ENCODE measurements at regions not wholly inside any gene's neighbourhood (a gene's known extent, or its start where the extent isn't known, plus 50 kb on each side); places are given as distances from the start of the nearest gene placed in this dataset.

DNA sequence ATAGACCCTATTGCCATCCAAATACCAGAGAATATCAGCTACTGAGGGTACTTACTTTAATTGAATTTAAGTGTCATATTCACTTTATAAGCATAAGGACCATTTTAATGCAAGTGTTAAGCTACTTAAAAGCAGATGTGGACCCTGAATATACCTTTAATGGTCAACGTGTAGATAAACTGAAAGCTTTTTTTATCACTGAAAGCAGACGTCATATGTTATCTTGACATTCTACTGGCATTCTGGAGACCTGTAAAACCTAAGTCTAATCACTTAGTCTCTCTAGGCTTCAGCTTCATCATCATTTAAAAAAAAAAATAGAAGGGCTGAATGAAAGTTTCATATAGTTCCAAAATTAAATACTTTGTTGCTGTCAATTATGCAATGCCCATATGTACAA lies 116.5 kb downstream of the ELAPOR2 start:
- DNase-seq, result no peak

DNA sequence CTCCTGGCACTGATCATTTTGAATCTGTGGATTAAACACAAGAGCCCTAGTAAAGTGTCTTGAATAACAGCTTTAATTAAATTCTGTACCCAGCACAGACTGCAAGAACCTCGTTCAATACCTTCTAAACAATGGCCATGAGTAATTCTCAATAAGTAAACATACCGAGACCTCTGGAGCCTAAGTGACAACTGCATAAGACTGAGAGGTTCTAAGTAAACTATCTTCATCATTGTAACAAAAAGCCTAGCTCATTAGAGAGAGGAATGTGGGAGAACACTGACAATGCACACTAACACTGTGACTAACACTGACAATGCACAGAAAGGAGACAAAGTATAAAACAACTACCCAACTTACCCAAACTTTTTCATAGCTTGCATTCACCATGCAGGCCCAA lies 117.4 kb downstream of the ELAPOR2 start:
- no peak for DNase-seq

DNA sequence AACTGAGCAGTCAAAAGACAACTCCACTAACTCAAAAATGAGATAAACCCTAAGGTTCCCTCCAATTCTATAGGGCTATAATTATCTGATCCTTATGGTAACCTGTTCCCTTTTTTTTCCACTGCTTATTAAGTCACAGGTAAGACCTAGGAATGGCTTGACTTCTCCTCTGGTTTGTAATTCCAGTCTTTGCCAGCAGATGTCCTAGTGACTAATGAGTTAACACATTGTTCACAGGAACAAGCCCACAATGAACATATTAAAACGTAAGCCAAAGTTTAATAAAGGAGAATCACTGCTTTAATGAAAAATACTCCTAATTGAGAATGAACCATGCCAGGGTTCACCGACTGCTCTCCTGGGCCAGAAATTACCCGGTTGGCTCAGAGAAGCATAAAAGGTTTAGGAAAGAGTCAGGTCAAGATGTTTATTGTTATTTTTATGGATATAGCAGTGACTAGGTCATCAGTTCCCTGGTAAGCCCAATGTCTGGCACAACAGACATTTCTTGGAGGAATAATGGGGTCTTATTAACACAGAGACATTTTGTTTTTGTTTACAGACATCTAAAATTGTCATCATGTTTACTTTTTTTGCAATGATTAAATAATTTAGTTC lies 120.1 kb downstream of the ELAPOR2 start:
- DNase-seq, result peak; percentile 76

DNA sequence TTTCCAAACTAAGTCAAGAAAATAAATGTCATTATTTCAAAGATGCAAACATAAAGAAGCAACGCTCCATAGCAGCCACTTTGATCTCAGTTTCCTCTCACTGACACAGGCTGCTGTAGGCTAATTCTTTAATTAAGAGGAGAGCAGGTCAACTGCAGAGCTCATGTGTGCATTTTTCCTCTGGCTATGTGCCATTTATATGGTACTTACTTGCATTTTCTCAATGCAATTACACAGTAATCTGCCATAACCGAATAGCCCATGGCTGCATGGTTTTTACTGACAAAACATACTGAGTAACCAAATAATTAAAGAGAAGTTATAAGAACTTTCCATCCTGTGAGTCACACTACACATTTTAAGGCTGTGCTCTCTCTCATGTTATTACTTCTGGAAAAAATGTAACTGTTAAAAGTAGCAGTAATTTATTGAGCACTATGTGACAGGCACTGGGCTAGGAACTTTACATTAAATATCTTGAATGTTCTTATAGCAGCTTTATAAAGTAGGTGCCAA lies 122.0 kb downstream of the ELAPOR2 start:
- DNase-seq, result no peak

DNA sequence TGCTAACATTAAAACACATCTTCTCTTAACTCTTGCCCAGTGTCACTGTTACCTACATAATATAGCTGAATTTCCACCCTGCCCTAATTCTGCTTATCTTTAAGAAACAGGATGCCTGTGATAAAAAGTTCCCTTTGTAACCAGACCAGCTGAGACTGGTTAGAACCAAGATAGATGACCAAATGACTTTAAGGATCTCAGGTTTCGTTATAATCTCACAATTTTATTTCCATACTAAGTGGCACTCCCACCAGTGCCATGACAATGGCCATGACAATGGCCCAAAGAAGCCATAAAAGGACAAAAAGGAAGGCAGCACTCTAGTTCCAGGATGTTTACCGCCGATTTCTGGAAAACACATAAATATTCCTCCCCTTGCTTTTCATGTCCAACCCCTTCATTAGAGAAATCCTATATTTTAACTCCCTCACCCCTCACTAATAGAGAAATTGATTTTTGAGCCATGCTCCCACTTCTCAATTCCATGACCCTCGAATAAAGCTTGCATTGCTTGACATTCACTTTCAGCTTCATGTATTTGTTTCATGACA lies 126.1 kb downstream of the ELAPOR2 start:
- DNase-seq, result no peak

DNA sequence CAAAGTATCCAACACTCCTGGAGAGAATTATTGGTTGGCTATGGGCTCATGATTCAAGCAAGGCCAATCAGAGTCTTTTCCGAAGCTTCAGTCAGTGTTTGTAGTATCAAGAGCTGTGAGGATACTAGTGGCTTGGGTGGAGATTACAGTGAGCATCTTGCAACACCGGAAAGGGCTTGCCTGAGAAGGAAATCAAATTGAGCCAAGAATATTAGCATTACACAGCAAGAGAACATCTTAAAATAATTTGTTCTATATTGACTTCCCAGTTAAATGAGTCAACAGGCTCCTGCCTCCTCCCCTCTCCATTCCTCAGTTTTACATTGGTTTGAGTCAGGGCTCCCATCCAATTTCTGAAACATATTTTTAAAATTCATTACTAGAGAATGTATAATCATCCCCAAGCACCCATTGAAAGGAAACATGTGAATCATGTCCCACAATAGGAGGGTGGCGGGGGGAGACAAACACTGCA lies 127.4 kb downstream of the ELAPOR2 start:
- DNase-seq, result no peak

DNA sequence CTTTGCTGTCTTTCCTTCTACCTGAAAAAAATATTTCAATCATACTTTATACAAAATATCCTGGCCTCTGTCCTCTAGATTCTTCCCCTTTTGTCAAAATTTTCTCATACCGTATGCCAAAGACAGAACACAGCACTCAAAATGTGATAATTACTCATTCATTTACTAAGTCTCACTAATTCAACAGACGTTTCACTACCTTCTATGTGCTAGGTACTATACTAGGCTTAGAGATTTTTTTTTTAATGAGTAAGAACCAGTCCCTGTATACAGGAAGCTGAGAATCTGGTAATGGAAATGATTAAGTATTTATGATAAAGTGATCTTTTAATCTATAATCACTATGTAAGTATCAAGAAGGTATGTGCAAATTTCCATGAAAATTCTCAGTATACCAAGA lies 128.0 kb downstream of the ELAPOR2 start:
- no peak for DNase-seq

DNA sequence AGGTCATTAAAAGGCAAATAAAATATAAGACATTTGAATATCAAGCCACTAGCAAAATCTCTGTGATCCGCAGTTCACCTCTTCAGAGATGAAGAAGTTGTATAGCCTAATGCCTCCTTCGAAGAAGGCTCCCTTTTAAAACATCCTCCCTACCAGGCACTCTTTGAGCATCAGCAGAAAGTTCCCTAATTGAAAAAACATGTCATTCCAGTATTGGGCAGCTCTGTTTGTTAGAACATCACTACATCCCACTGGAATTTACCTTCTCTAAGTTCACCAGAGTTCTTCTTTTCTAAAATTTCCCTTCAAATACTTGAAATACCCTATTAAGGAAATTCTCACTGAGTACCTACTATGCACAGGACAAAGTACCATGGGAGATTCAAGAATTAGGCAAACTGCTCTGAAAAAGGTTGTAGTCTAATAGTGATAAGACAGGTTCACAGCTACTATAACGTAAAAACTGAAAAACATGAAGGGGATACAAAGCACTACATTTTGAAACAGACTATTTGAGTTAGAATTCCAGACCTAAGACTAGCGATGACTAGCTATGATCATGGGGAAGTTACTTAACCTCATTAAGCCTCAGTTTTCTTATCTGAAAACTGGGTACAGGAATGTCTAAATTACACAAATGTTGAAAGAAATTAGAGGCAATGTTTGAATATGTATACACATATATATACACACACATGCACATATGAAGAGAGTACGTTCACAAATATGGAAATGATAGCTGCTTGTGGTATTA lies 128.7 kb downstream of the ELAPOR2 start:
- no peak for DNase-seq

DNA sequence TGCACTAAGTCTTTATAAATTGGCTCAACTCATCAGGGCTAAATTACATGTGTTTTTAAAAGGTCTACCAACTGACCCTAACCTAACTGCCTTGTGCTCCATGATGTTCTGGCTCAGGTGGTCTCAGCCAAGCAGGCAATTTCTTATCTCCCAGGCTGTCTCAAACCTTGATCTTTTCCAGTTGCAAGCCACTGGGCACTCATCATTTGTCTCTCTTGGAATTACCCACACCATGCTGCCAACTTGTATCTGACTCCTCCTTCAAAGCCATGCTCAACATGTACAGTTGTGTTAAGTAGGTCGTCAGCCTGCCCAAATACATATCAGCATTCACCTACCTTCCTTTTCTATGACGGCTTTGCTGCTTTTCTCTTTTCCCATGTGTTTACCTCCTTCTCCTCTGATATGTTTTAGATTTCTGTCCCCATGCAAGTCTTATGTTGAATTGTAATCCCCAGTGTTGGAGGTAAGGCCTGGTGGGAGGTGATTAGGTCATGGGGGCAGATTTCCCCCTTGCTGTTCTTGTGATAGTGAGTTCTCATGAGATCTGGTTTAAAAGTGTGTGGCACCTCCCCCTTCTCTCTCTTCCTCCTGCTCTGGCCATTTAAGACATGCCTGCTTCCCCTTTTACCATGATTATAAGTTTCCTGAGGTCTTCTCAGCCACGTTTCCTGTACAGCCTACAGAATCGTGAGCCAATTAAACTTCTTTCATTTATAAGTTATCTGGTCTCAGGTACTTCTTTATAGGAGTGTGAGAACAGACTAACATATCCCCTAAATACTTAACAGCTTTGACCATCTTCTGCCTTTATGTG lies 130.0 kb downstream of the ELAPOR2 start:
- DNase-seq, result no peak

DNA sequence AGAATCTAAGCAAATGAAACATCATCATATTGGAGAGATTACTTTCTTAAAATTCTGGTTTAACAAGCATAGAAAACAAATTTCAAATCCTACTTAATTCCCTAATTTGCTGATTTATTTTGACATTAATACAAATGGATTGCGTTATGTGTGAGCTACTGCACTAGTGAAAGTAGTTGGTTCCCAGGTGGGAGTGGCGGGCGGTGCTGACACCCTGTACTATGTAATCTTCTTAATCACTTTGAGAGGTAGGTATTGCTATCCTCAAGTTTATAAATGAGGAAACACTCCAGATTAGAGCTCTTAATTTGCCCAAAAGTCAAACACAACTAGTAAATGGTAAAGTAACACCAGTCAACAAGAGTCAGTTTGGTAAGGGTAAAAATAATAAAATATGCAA lies 131.1 kb downstream of the ELAPOR2 start:
- no peak for DNase-seq

DNA sequence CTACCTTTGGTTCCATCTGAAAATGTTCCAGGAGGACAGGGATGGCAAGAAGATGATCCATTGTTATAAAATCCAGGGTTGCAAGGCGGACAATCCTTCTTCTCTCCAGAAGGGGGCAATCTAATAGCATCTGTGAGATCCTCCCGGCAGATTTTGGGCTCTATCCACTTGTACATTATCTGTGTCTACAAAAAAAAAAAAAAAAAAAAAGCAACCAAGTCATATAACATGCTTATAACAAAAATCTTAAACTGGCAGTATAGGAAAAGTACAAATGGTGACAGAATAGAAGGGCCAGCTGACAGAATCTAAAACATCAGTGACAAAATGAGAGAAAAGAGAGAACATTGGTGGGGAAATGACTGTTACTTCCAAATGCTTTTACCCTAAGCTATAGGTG lies 132.7 kb downstream of the ELAPOR2 start:
- peak; percentile 47 for DNase-seq

DNA sequence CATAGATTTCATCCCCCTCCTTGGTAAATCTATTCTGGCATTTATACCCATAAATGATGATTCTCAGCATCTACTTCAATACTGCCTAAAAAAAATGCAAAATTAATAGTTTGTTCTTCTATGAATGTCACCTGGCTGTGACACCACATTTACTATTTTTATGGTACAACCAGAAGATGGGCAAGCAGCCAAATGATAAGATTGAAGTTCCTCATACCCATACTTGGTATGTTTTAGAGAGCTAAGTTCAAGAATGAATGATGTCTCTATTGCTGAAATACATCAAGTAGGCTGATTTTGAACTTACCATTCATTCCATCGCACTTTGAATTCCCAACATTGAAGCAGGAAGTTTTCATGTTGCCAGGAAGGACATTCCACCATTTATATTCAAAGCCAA lies 134.2 kb downstream of the ELAPOR2 start:
- DNase-seq, result peak; percentile 9

DNA sequence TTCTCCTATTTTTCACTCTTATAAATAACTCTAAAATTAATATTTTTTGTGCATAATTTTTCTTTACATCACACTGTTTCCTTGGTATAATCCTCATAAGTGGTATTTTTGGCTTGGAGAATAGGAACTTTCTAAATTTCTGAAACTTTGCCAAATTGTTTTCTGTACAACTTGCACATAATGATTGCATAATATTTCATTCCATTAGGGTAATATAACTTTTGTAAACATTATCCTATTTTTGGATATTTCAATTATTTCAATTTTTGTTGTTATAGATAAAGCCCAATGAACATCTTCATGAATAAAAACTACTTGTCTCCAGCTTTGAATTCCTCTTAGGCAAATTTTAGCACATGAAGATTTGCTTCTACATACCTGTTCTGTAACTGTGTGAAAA lies 135.9 kb downstream of the ELAPOR2 start:
- DNase-seq, result no peak

DNA sequence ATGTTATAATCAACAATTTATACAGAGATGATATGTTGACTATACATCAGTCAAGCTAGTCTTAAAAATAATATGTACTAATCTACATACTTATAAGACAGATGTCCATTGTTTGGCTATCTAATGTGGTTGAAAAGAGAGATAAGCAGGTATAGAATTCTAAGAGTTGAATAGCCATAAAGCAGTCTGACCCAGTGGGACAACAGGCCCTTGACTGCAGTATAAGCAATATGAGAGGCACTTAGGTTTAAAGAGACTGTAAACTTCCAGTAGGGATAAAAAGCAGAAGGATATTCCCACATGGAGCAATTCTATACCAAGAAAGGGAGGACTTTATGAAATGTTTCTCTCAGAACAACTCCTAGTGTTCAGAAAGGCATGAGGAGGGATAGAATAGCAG lies 139.3 kb downstream of the ELAPOR2 start:
- DNase-seq, result no peak

DNA sequence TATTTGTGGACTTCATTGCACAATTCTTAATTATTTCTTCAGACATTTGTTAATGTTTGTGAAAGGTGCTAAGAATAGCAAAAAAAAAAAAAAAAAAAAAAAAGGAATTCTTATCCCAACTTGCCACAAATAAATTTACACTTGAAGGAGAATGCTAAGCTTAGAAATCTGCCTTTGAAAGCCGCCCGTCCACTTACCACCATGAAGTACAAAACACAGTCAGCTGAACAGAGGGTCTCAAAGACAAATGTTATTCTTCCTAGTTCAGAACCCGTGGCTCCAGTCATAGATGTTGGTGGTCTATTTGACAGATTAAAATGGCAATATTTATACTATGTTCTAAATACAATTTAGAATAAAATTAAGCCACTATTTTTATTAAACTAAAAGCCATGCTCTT lies 141.2 kb downstream of the ELAPOR2 start:
- DNase-seq, result no peak

DNA sequence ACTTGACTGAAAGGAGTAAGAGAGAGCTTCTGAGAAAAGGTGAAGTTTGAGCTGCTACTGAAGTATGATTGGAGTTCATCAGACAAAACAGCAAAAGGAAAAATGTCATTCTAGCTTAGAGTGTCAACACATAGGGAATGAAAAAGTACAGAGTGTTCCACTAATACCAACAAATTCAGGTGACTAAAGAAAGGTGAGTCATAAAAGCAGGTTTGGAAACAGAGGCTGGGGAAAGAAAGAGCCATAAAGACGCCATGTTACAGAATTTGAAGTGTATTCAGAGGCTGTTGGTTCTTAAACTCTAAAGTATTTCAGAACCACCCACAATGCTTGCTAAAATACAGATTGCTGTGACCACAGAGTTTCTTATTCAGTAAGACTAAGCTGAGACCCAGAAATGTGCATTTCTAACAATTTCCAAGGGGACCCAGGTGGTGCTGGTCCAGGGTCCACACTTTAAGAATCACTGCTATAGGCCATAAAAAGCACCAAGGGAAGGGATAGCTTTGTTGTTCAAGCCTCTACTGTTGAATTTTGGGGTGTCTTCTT lies 143.1 kb downstream of the ELAPOR2 start:
- no peak for DNase-seq

DNA sequence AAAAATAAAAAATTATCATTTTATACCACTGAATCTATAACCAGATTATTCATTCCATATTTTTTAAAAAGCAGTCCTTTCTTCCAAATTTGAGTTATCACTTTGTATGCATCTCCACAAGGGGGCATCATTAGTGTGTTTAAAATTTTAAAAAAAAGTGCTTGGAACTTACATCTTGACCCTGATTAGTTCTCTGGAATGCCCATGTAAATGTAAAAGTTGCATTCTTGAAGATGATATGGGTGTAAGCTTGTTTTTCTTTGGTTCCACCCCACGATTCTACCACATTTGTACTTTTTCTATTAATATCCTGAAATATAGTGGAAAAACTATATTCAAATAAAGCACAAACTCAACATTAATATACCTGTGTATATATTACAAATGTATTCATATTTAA lies 144.9 kb downstream of the ELAPOR2 start:
- DNase-seq, result peak; percentile 20

All from RPMI8226 (cell line).